H9 (cell line): ENCODE measurements at regions not wholly inside any gene's neighbourhood (a gene's known extent, or its start where the extent isn't known, plus 50 kb on each side); places are given as distances from the start of the nearest gene placed in this dataset.

Experiments
- DNase-seq: peaks from one replicate; pipeline ENCODE4 v3.0.0-alpha.2; 2017
- H2AFZ ChIP-seq: one replicate; pipeline ENCODE4 v1.6.1; 2013; ENCODE audit warnings: mild to moderate bottlenecking, low read length, control low read depth, moderate library complexity
- H2AK5ac ChIP-seq: 2 replicates; pipeline ENCODE4 v1.6.1; 2013; ENCODE audit warnings: low read length, control low read depth, mixed read lengths; ENCODE audit not compliant: insufficient read length
- H2BK120ac ChIP-seq: one replicate; pipeline ENCODE4 v1.6.1; 2013; ENCODE audit warnings: low read depth, mild to moderate bottlenecking, low read length, control low read depth, inconsistent platforms; ENCODE audit not compliant: poor library complexity, severe bottlenecking
- H2BK12ac ChIP-seq: 2 replicates; pipeline ENCODE4 v1.6.1; 2013; ENCODE audit warnings: low read length, control low read depth, mixed read lengths, low read depth; ENCODE audit not compliant: insufficient read length
- H2BK15ac ChIP-seq: 2 replicates; pipeline ENCODE4 v1.6.1; 2013; ENCODE audit warnings: low read depth, low read length, control low read depth
- H2BK20ac ChIP-seq: one replicate; pipeline ENCODE4 v1.6.1; 2013; ENCODE audit warnings: low read depth, mild to moderate bottlenecking, low read length, control low read depth, inconsistent platforms; ENCODE audit not compliant: poor library complexity, severe bottlenecking
- H2BK5ac ChIP-seq: 2 replicates; pipeline ENCODE4 v1.6.1; 2013; ENCODE audit warnings: low read length, control low read depth, mixed read lengths; ENCODE audit not compliant: insufficient read length
- H3K14ac ChIP-seq: 2 replicates; pipeline ENCODE4 v1.6.1; 2013; ENCODE audit warnings: low read length, control low read depth; ENCODE audit not compliant: insufficient read depth
- H3K18ac ChIP-seq: 2 replicates; pipeline ENCODE4 v1.6.1; 2013; ENCODE audit warnings: low read depth, mild to moderate bottlenecking, mixed read lengths, low read length, control low read depth; ENCODE audit not compliant: insufficient read length
- H3K23ac ChIP-seq: 2 replicates; pipeline ENCODE4 v1.6.1; 2013; ENCODE audit warnings: low read length, control low read depth, mixed read lengths, low read depth; ENCODE audit not compliant: insufficient read length
- H3K23me2 ChIP-seq: 2 replicates; pipeline ENCODE4 v1.6.1; 2013; ENCODE audit warnings: low read depth, mild to moderate bottlenecking, mixed read lengths, low read length, control low read depth; ENCODE audit not compliant: insufficient read length, poor library complexity, severe bottlenecking
- H3K27ac ChIP-seq: 2 replicates; pipeline ENCODE4 v1.5.1; 2013; ENCODE audit warnings: low read length, control low read depth, mixed read lengths, low read depth; ENCODE audit not compliant: insufficient read length
- H3K27me3 ChIP-seq: 2 replicates; pipeline ENCODE4 v1.6.1; 2013; ENCODE audit warnings: low read length, control low read depth, inconsistent platforms; ENCODE audit not compliant: insufficient read depth
- H3K4ac ChIP-seq: 2 replicates; pipeline ENCODE4 v1.6.1; 2013; ENCODE audit warnings: low read depth, mild to moderate bottlenecking, control low read depth, inconsistent platforms, low read length, moderate library complexity
- H3K4me1 ChIP-seq: 2 replicates; pipeline ENCODE4 v1.6.1; 2013; ENCODE audit warnings: low read length, control low read depth, inconsistent platforms; ENCODE audit not compliant: insufficient read depth
- H3K4me2 ChIP-seq: 2 replicates; pipeline ENCODE4 v1.6.1; 2013; ENCODE audit warnings: low read length, control low read depth, mixed read lengths; ENCODE audit not compliant: insufficient read length, insufficient read depth
- H3K56ac ChIP-seq: 2 replicates; pipeline ENCODE4 v1.6.1; 2013; ENCODE audit warnings: low read depth, mild to moderate bottlenecking, mixed read lengths, low read length, control low read depth; ENCODE audit not compliant: insufficient read length
- H3K79me1 ChIP-seq: 2 replicates; pipeline ENCODE4 v1.6.1; 2013; ENCODE audit warnings: low read depth, mild to moderate bottlenecking, moderate library complexity, low read length, control low read depth, inconsistent platforms; ENCODE audit not compliant: insufficient read depth, poor library complexity, severe bottlenecking
- H3K79me2 ChIP-seq: 2 replicates; pipeline ENCODE4 v1.6.1; 2013; ENCODE audit warnings: low read length, control low read depth, inconsistent platforms; ENCODE audit not compliant: insufficient read depth
- H3K9ac ChIP-seq: 2 replicates; pipeline ENCODE4 v1.6.1; 2013; ENCODE audit warnings: low read length, control low read depth, mixed read lengths; ENCODE audit not compliant: insufficient read length; ENCODE audit errors: extremely low read depth
- H3K9me3 ChIP-seq: one replicate; pipeline ENCODE4 v1.6.1; 2013; ENCODE audit warnings: low read depth, low read length, inconsistent platforms; ENCODE audit not compliant: control insufficient read depth
- H3T11ph ChIP-seq: one replicate; pipeline ENCODE4 v1.6.1; 2013; ENCODE audit warnings: mild to moderate bottlenecking, low read length, control low read depth, inconsistent platforms
- H4K20me1 ChIP-seq: one replicate; pipeline ENCODE4 v1.6.1; 2013; ENCODE audit not compliant: control insufficient read depth, insufficient read length, insufficient read depth
- H4K5ac ChIP-seq: 2 replicates; pipeline ENCODE4 v1.6.1; 2013; ENCODE audit warnings: low read depth, mild to moderate bottlenecking, mixed read lengths, low read length, control low read depth; ENCODE audit not compliant: insufficient read length
- H4K8ac ChIP-seq: replicated peaks from 2 replicates; pipeline ENCODE4 v1.6.1; 2013; ENCODE audit warnings: low read length, control low read depth, mixed read lengths, low read depth; ENCODE audit not compliant: insufficient read length
- H4K91ac ChIP-seq: 2 replicates; pipeline ENCODE4 v1.6.1; 2013; ENCODE audit warnings: low read depth, mild to moderate bottlenecking, moderate library complexity, mixed read lengths, low read length, control low read depth; ENCODE audit not compliant: insufficient read length
- H3K27ac Mint-ChIP-seq, 3 experiments: 2 replicates in 2 of 3; 3 replicates in 1 of 3; pipeline ENCODE4 v1.8.0; 2020 to 2021; ENCODE audit warnings: mixed read lengths in 3 of 3, mild to moderate bottlenecking in 1 of 3, moderate library complexity in 1 of 3
- H3K27me3 Mint-ChIP-seq: 2 replicates; pipeline ENCODE4 v1.8.0; 2021; ENCODE audit warnings: low read depth, mild to moderate bottlenecking, moderate library complexity, mixed read lengths
- H3K36me3 Mint-ChIP-seq, 3 experiments: 2 replicates in 2 of 3; 3 replicates in 1 of 3; pipeline ENCODE4 v1.8.0; 2020 to 2021; ENCODE audit warnings: low read depth in 3 of 3, mixed read lengths in 3 of 3; ENCODE audit not compliant: insufficient read depth in 1 of 3
- H3K4me1 Mint-ChIP-seq, 2 experiments: 2 replicates each; pipeline ENCODE4 v1.8.0; 2020; ENCODE audit warnings: mixed read lengths in 2 of 2
- H3K4me3 Mint-ChIP-seq, 2 experiments: 2 replicates in 1 of 2; 3 replicates in 1 of 2; pipeline ENCODE4 v1.8.0; 2020 to 2021; ENCODE audit warnings: mild to moderate bottlenecking in 2 of 2, mixed read lengths in 2 of 2, moderate library complexity in 1 of 2
- H3K9me3 Mint-ChIP-seq, 2 experiments: 2 replicates in 1 of 2; 3 replicates in 1 of 2; pipeline ENCODE4 v1.8.0; 2020; ENCODE audit warnings: mild to moderate bottlenecking in 2 of 2, mixed read lengths in 2 of 2, moderate library complexity in 1 of 2
- CTCF ChIP-seq: fragments of 200-600 bp; sonication (generic); conservative IDR thresholded peaks from 3 replicates; pipeline ENCODE4 v1.8.0; 2021; ENCODE audit warnings: antibody characterized with exemption, mild to moderate bottlenecking
- WGBS: extraction: QIAGEN DNeasy Blood & Tissue Kit; methylation state at CpG from one replicate; pipeline ENCODE4 v1.1.7; 2013; ENCODE audit warnings: missing lambda C conversion rate, low lambda C conversion rate, mixed read lengths; ENCODE audit not compliant: insufficient read length; ENCODE audit errors: extremely low coverage; 5-methylcytosine and 5-hydroxymethylcytosine counted together

- Histone ChIP-seq H3K9ac (no peak overlapping the region), H2BK120ac (no peak overlapping the region), H4K5ac (no peak overlapping the region), H2BK20ac (no peak overlapping the region), H3K79me2 (no peaks in the 10 kb centered on the region), H2AK5ac (no peak overlapping the region), H3K23me2 (no peaks in the 10 kb centered on the region), H4K8ac (no peak overlapping the region), H4K20me1 (no peaks in the 10 kb centered on the region), H3K79me1 (no peaks in the 10 kb centered on the region), H3K23ac (no peak overlapping the region), H3K4me2 (no peak overlapping the region), H3K18ac (no peak overlapping the region), H2BK12ac (no peak overlapping the region), H4K91ac (no peak overlapping the region), H3K56ac (no peak overlapping the region), H3K14ac (no peak overlapping the region), H3K4me1 (no peaks in the 10 kb centered on the region), H2AFZ (no peak overlapping the region), H3K27ac (no peak overlapping the region), H3T11ph (no peak overlapping the region), H3K27me3 (no peaks in the 10 kb centered on the region), H2BK5ac (no peak overlapping the region), H3K4ac (no peak overlapping the region), H3K9me3 (no peaks in the 10 kb centered on the region), H2BK15ac (no peak overlapping the region)
- H3K4me3 Mint-ChIP-seq: no peak overlapping the region
- no CpG with 5 or more reads among the region's 3 CpGs for WGBS
- H3K36me3 Mint-ChIP-seq: no peaks in the 10 kb centered on the region
- no peaks in the 10 kb centered on the region for H3K4me1 Mint-ChIP-seq
- TF ChIP-seq CTCF: peak; percentile 57
- peaks cover 0 to 2% of the 10 kb centered on the region in 2 experiments; a peak in 2 of 5 replicates for H3K9me3 Mint-ChIP-seq
- no peak for DNase-seq
- peaks cover 7% of the 10 kb centered on the region for H3K27me3 Mint-ChIP-seq
- peak overlapping the region in 1 of 3 experiments; percentile 69; a peak in 2 of 7 replicates for H3K27ac Mint-ChIP-seq
These were observed 82.2 kb upstream of the NAMPT start for GRCh38 chr7:106367018-106367420.
